SK-N-SH treated with all-trans-retinoic acid at 6 μM for 48 hours (cell line): ENCODE measurements at regions not wholly inside any gene's neighbourhood (a gene's known extent, or its start where the extent isn't known, plus 50 kb on each side); places are given as distances from the start of the nearest gene placed in this dataset.
A peak's percentile ranks its signal among the peaks of the same experiment; 100 is the strongest.

Experiments used
- ATAC-seq: fragments of 200-7000 bp; cut with Tn5 transposase; 3 replicates; pipeline ENCODE4 v1.9.1; 2020; ENCODE audit warnings: mild to moderate bottlenecking, moderate library complexity
- ARNTL ChIP-seq: fragments of 450-650 bp; formaldehyde crosslinking; IDR thresholded peaks from 2 replicates; pipeline ENCODE4 v1.5.0; 2020; ENCODE audit warnings: low read depth, mild to moderate bottlenecking, moderate library complexity, borderline replicate concordance
- BACH2 ChIP-seq: fragments of 250-450 bp; sonication (Bioruptor Pico); IDR thresholded peaks from 2 replicates; pipeline ENCODE4 v1.9.0; 2021; ENCODE audit warnings: mild to moderate bottlenecking, borderline replicate concordance
- CREB5 ChIP-seq: fragments of 250-450 bp; sonication (Bioruptor Pico); IDR thresholded peaks from 2 replicates; pipeline ENCODE4 v1.5.1; 2020; ENCODE audit warnings: low read depth, mild to moderate bottlenecking, moderate library complexity
- CSDC2 ChIP-seq: fragments of 250-450 bp; sonication (Bioruptor Pico); IDR thresholded peaks from 2 replicates; pipeline ENCODE4 v1.5.0; 2020; ENCODE audit warnings: mild to moderate bottlenecking, moderate library complexity
- CSRNP3 ChIP-seq: fragments of 250-450 bp; sonication (Bioruptor Pico); IDR thresholded peaks from 2 replicates; pipeline ENCODE4 v1.5.1; 2021; ENCODE audit warnings: mild to moderate bottlenecking, moderate library complexity
- GLIS3 ChIP-seq: fragments of 250-450 bp; sonication (Bioruptor Pico); IDR thresholded peaks from 2 replicates; pipeline ENCODE4 v1.5.0; 2020; ENCODE audit warnings: mild to moderate bottlenecking, moderate library complexity
- PATZ1 ChIP-seq: fragments of 250-450 bp; sonication (Bioruptor Pico); IDR thresholded peaks from 2 replicates; pipeline ENCODE4 v1.8.0; 2020; ENCODE audit warnings: mild to moderate bottlenecking, moderate library complexity, borderline replicate concordance
- POU6F1 ChIP-seq: fragments of 250-450 bp; sonication (Bioruptor Pico); IDR thresholded peaks from 2 replicates; pipeline ENCODE4 v1.8.0; 2021; ENCODE audit warnings: low read depth, mild to moderate bottlenecking, moderate library complexity, borderline replicate concordance
- PPARA ChIP-seq: fragments of 250-450 bp; sonication (Bioruptor Pico); IDR thresholded peaks from 2 replicates; pipeline ENCODE4 v1.5.0; 2020; ENCODE audit warnings: mild to moderate bottlenecking, borderline replicate concordance
- RARB ChIP-seq: fragments of 250-450 bp; sonication (Bioruptor Pico); IDR thresholded peaks from 2 replicates; pipeline ENCODE4 v1.8.0; 2021; ENCODE audit warnings: mild to moderate bottlenecking, moderate library complexity
- TOX ChIP-seq: fragments of 250-450 bp; sonication (Bioruptor Pico); IDR thresholded peaks from 2 replicates; pipeline ENCODE4 v1.8.0; 2021; ENCODE audit warnings: mild to moderate bottlenecking, moderate library complexity, borderline replicate concordance
- TSHZ2 ChIP-seq: fragments of 250-450 bp; sonication (Bioruptor Pico); IDR thresholded peaks from 2 replicates; pipeline ENCODE4 v1.5.0; 2020; ENCODE audit warnings: mild to moderate bottlenecking, moderate library complexity
- ZC3H10 ChIP-seq: fragments of 250-450 bp; sonication (Bioruptor Pico); IDR thresholded peaks from 2 replicates; pipeline ENCODE4 v1.5.1; 2021; ENCODE audit warnings: mild to moderate bottlenecking, moderate library complexity
- ZFP3 ChIP-seq: fragments of 250-450 bp; sonication (Bioruptor Pico); IDR thresholded peaks from 2 replicates; pipeline ENCODE4 v1.5.0; 2020; ENCODE audit warnings: mild to moderate bottlenecking, moderate library complexity
- ZNF8 ChIP-seq: fragments of 450-650 bp; formaldehyde crosslinking; IDR thresholded peaks from 2 replicates; pipeline ENCODE4 v1.5.0; 2020; ENCODE audit warnings: mild to moderate bottlenecking, moderate library complexity

- peak; percentile 25; the same call in 1 of the 2 replicates for TF ChIP-seq TOX (CRISPR knock-in tag)
- TF ChIP-seq CSDC2, result peak; percentile 58; the same call in 1 of the 2 replicates
- TF ChIP-seq CSRNP3 (CRISPR knock-in tag), result no peak
- no peak for TF ChIP-seq TSHZ2 (CRISPR knock-in tag)
- TF ChIP-seq ZC3H10, result no peak
- TF ChIP-seq BACH2, result no peak
- 0 out of 2 replicates have a peak, but pooled peaks have one; percentile 25 for TF ChIP-seq ZFP3 (CRISPR knock-in tag)
Observed at GRCh38 chr7:131236318-131236672, 91.4 kb upstream of the MKLN1 start.

GRCh38 chr7:131238347-131238931 lies 89.2 kb upstream of the MKLN1 start:
- no peak for ATAC-seq
- TF ChIP-seq GLIS3 (CRISPR knock-in tag) (no peak), ARNTL (no peak), ZFP3 (CRISPR knock-in tag) (no peak), TSHZ2 (CRISPR knock-in tag) (no peak), POU6F1 (CRISPR knock-in tag) (no peak), ZNF8 (CRISPR knock-in tag) (no peak), PPARA (CRISPR knock-in tag) (no peak), PATZ1 (no peak), ZC3H10 (no peak), CREB5 (CRISPR knock-in tag) (no peak)

More at GRCh38 chr7:131236318-131236672, 91.4 kb upstream of the MKLN1 start:
- ATAC-seq, result no peak

- no peak for ATAC-seq
- TF ChIP-seq RARB (CRISPR knock-in tag), result no peak
- TF ChIP-seq CSRNP3 (CRISPR knock-in tag), result no peak
- TF ChIP-seq ZNF8 (CRISPR knock-in tag), result no peak
Observed at GRCh38 chr7:131241386-131241785, 86.3 kb upstream of the MKLN1 start.
